SKM-1 treated with dmso at 0.1 percent for 144 hours (cell line): ENCODE measurements at regions not wholly inside any gene's neighbourhood (a gene's known extent, or its start where the extent isn't known, plus 50 kb on each side); places are given as distances from the start of the nearest gene placed in this dataset.
A peak's percentile ranks its signal among the peaks of the same experiment; 100 is the strongest.

ENCODE experiments used
- DNase-seq: peaks from one replicate; lab custom pipeline; 2025; ENCODE audit not compliant: unreplicated experiment; lab: John Stamatoyannopoulos, UW

DNA sequence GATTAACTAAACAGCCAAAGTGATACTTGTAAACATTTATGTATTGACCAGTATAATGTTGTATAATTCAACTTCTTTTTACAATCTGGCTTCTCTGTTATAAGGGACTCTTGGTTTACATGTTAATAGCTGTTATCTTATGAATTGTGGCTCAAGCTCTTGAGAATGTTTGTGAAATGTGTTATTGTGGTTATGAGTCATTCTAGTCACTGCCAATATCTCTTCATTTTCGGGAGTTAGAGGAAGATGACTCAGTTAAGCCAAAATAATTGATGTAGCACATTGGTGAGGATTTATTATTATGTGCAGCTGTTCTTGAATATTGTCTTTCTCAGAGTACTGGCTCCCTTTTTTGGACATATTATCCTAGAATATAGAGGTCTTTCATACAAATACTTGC is 655.2 kb upstream of the RIOK2 start:
- peak; percentile 19 for DNase-seq

DNA sequence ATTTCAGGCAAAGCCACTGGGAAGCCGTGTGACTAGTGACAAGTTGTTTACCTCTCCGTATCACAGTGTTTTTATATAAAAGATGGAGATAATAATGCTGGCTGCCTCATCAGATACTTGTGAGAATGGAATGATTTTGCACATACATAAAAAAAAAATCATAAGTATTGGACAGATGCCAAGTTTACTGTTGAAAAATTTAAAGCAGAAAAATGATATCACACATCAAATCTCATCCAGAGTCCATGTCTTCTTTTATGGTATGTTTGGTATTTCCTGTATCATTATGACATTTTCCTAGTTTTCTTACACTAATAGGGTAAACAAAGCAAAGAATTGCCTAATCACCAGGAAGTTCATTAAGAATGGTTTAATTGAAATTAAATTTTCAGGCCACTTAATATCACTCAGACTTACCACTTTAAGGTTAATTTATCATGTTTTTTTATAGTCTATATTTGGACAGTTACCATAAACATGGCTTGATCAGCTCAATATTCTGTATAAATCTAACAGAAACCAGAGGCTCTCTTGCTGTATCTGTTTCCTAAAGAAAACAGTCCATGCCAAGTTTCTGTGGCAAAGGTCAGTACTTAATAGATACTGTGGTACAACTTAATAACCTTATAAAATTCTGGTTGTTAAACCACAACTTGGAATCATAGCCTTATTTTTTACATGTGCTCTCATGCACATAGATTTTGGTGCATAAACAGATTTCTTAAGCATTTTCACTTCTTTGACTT is 656.5 kb upstream of the RIOK2 start:
- DNase-seq, result no peak

DNA sequence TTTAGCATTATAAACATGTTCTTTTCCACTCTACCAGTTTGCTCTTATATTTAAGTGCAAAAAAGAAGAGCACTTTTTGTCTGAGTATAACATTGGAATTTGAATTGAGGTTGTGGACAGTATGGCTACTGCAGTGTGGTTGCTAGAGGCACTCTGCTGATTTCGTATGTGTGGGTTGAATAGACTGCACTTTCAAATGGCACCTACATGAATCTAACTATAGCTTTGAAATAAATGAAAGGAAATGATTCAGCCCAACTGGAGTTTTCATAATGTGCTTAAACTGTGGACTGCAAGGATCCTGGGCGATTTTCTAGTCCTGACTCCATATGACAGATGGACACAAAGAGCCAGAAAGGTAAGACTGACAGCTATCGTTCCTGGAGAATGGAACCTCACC is 657.6 kb upstream of the RIOK2 start:
- DNase-seq, result no peak

DNA sequence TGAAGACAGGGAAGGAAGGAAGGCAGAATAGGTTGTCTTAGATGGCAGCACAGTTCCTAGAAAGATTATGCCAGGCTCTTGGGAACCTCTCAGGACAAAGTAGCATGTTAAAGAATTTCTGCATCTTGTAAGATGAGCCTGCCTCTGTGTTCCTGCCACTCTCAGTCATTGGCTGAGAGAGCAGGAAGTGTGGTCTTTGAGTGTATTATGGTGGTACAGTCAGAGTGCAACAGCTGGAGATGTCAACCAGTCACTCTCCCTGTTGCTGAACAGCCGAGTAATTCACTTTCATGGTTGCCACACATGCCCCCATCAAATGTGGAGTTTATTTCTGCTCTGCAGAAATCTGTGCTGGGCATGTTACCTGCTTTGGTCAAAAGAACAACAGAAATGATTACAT is 659.6 kb upstream of the RIOK2 start:
- no peak for DNase-seq

DNA sequence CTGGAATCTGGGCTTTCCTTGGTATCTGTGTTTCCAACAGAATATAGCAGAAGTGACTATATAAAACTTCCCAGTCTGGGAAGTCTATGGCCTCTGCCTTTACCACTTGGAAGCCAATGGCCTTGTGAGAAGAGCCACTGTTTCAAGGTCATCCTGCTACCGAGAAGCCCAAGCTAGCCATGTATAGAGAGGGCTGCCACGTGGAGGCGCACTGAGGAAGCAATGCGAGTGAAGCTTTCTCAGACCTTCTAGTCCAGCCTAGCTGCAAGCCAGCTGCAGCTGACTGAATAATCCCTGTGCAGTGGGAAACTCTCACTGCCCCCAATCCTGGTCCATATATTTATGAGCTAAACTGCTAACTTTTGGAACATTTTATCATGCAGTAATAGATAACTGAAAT is 661.8 kb upstream of the RIOK2 start:
- no peak for DNase-seq

DNA sequence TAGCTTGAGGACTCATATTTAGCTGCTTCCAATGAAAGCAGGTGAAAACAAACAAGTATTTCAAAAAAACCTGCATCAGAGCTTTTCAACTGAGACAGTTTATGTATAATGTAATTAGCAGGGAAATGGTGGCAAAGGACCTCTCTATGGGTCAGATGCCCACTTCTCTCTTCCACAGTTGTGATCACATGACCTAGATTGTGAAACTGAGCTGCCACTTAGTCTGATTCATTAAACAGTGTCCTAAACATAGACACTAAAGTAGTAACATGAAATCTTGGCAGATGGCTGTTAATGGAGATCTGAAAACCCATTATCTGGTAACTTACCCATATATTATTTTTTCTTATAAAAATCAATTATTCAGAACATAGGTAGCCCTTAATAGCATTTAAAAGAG is 663.6 kb upstream of the RIOK2 start:
- DNase-seq, result no peak

DNA sequence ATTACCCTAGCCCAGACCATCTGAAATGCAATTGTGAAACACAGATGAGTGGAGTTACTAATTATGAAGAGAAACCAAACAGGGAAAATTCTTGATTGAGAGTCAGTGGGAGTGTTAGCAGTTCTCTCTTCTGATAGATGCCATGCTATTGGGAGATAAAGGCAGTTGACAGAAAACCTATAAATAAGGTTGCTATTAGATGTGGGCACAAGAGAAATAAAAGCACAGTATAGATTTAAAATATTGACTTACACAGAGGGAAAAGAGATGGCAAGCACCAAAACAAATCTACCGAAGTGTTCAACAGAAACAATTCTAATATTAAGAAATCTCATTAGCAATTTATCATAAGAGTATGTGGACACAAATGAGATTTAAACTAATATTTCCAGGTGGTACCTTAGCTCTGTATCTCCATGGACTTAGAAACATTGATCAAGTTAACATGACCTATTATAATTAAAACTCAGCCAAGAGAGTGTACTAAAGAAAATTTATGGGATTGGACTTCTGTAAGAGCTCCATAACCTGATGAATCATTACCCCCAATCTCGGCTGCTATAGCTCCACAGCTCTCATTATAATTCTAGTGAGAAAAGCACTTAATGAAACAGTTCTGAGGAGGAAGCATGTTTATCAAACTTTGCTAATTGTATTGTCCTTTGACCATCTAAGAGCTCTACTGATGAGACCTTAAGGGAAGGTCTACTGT is 665.0 kb upstream of the RIOK2 start:
- DNase-seq, result no peak

DNA sequence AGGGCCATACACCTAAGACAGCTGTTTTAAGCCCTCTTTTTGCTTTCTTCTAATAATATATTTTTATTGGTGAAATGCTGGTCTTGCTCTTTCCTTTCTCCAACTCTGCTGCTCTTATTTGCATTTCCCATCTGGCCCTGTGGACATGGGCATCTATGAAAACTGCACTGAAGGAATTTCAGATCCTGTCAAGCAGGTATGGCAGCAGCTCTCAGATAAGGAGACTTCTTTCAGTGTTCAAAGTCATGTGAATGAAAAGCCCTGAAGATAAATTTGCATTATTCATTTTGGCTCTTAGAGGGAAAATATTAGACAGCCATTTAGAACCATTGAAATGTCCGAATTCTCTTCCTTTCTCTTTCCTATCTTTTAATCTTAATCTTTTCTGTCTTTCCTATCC is 668.0 kb upstream of the RIOK2 start:
- no peak for DNase-seq

DNA sequence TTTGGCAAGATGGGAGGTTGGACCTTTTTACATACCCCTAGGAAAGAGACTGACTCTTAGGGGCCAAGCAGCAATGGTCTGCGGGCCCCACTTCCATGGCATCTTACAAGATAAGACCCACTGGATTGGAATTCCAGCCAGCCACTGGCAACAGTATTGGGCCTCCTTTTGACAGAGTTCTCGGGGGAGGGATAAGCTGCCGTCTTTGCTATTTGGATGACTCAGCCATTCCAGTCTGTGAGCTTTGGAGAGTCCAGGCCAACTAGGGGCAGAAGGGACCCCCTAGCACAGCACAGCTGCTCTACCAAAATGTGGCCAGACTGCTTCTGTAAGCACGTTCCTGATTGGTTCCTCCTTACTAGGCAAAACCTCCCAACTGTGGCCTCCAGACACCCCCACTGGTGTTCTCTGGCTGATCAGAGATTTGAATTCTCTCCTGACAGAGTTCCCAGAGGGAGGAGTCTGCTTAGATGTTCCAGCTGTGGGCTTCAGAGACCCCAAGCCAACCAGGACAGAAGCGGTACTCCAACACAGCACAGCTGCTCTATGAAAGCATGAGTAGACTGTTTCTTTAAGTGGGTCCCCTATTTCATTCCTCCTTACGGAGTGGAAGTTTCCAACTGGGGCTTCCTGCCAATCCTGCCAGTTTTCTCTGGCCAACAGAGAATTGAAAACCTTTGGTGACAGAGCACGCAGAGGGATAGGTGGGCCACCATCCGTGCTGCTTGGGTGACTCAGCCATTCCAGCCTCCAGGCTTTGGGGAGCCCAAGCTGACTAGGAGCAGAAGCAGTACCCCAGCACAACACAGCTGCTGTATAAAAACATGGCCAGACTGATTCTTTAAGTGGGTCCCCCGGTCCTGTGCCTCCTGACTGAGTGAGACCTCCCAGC is 672.1 kb upstream of the RIOK2 start:
- DNase-seq, result no peak

DNA sequence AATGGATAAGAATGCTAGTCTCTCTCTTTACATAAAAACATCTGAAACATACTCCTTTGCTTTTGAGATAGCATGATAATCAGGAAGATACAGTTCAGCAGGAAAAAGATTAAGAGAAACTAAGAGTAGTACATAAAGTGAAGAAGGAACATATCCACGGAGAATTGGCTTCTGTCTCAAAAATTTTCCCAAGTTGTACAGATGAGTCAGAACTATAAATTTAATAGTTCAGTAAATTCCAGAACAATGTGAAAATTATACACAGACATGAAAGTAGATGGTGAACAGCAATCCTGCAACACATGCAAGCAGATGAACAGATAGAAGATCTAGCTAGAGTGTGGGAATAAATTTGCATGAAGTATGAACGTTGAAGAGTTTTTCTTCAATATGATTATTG is 691.4 kb upstream of the RIOK2 start:
- DNase-seq, result no peak

DNA sequence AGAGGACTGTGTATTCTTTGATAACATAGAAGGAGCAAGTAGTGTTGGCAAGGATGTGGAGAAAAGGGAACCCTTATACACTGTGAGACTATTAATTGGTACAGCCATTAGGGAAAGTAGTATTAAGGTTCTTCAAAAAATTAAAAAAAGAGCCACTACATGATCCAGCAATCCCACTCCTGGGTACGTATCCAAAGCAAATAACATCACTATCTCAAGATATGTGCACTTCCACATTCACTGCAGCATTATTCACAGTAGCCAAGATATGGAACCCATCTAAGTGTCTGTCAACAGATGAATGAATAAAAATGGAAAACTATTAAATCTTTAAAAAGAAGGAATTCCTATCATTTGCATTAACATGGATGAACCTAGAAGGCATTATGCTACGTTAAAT is 693.2 kb upstream of the RIOK2 start:
- DNase-seq, result no peak

DNA sequence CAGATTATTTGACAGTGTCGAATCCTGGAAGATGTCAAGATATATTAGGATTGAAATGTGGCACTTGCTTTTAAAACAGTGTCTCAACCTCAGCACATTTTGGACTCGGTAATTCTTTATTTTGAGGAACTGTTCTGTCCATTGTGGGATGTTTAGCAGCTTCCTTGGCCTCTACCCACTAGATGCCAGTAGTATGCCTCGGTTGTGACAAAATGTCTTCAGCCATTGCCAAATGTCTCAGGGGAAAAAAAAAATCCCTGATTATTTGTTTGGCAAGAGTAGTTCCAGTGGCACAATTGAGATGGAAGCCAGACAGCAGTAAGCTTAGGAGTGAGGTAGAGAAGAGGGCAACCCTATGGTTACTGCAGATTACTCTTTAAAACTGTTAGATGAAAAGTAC is 694.5 kb upstream of the RIOK2 start:
- no peak for DNase-seq

DNA sequence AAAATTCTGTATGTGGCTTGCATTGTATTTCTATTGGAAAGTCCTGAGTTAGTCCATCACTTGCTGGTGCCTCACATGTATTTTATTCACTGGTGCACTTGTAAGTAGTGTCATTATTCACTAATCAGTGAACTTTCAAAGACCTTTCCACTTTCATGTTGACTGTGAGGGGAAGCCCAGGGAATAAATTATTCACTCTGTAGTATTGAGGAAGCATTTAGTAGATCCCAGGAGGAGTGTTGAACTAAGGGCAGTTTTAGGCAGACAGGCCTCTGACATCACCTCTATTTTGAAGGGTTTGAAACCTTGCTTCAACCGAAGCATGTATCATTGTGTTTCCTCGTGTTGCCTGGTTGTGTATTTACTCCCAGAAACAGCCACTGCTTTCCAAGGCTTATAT is 705.4 kb upstream of the RIOK2 start:
- no peak for DNase-seq

DNA sequence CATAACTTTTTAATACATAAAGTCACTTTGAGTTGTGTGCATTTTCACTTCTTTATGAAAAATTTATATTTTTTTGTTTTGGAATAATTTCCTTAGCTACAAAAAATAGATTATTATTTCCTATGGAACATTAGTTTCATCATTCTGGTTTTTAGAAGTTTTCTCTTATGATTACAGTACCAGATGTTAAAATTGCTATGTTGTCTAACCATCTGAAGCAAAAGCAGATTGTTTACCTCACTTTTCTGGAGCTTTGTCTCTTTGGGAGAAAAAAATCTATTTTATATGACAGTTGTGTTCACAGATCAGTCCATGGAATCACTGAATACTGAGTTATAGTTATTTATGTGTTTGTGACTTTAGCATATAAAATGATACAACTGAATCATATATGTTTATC is 708.9 kb upstream of the RIOK2 start:
- DNase-seq, result no peak

DNA sequence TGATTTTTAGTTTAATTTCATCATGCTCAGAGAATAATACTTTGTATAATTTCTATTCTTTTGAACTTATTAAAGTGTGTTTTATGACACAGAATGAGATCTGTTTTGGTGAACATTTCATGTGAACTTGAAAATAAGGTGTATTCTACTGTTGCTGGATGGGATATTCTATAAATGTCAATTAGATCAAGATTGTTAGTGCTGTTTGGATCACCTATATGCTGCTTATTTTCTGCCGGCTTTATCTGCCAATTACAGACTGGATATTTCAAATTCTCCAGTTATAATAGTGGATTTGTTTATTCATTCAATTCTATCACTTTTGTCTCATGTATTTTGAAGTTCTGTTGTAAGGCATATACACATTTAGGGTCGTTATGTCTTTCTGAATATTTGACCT is 720.7 kb upstream of the RIOK2 start:
- no peak for DNase-seq

DNA sequence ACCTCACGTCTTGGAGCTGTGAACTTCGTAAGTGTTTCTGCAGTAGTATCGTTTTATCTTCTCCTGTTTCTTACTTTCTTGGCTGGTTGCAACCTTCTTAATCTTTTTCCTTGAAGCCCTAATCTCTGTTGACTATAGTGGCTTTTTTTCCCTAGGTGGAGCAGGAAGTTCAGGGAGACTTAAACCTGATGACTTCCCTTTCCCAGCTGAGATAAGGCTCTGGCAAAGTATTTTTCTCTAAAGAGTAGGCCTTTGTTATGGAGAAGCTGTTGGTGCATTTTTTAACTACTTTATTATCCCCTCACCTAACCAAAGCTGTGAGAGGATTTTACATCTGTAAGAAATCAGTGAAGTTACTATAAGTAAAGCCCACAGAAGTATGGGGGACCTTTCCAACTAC is 723.1 kb upstream of the RIOK2 start:
- DNase-seq, result no peak

DNA sequence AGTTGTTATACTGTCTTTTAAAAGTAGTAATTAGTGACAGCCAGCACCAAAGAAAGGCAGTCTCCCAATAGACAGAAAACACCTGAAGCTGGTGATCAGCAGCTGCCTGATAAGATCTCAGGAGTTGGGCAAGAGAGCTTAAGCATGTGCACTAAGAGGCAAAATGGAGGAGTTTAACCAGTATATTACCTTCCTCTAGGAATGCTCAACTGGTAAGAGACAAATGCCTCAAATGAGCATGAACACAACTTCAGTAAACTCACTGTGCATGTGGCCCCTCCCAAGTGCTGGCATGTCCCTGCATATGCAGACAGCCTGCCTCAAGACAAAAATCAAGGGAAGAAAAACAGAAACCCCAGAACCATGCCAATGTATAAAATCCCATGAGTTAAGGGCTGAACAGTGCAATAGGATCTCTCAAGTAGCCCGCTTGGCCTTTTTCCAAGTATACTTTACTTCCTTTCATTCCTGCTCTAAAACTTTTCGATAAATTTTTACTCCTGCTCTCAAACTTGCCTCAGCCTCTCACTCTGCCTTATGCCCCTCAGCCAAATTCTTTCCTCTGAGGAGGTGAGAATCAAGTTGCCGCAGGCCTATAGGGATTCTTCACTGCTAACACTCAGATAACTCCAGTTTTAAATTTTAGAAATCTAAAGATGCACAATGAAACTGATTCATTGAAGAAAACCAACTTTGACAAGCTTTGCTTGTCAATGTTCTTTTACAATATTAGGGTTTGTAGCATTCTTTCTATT is 724.8 kb upstream of the RIOK2 start:
- no peak for DNase-seq

DNA sequence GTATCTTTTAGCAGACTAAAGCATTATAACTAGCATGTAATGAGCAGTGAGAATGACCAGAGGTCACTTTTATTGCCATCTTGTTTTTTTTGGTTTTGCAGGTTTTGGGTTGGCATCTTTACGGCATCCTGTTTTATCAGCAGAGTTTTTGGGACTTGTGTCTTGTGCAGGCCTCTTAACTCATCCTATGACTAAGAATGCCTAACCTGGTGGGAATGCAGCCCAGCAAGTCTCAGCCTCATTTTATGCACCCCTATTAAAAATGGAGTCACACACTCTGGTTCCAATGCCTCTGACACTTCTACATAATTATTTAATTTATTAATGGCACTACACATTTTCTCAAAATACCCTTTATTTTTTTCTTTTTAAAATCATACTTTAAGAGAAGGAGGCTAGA is 726.5 kb upstream of the RIOK2 start:
- no peak for DNase-seq

DNA sequence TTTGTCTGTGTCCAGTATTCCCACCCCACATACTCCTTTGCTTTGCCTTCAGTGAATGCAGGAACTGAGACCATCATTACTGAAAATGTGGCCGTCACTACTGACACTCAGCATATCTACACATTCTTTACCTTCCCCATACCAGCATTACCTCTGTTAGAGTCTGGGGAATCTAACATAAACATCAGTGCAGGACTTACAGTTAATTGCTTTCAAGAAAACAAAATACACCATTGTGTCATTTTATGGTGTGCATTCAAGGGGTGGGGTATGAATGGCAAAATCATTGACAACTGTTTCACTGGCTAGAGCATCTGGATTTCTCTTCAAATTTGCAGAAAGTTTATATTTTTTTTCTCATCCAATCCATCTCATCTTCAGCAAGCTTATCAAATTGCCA is 731.4 kb upstream of the RIOK2 start:
- DNase-seq, result no peak

DNA sequence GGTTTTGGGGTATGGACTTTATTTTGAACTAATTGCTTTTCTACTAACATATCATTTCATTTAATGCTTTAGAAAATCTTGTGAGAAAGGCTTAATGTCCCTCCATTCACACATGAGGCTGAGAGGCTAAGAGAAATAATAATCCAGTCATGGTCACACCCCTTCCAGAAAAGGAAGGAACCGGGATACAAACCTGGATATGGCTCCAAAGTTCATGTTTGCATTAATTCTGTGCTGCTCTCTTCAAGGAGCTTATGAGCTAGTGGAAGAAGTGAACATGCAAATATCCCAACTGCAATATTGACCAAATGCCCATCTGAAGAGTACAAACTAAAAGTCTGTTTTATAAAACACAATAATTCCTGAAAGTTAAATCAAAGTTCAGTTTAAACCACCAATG is 732.1 kb upstream of the RIOK2 start:
- DNase-seq, result no peak

DNA sequence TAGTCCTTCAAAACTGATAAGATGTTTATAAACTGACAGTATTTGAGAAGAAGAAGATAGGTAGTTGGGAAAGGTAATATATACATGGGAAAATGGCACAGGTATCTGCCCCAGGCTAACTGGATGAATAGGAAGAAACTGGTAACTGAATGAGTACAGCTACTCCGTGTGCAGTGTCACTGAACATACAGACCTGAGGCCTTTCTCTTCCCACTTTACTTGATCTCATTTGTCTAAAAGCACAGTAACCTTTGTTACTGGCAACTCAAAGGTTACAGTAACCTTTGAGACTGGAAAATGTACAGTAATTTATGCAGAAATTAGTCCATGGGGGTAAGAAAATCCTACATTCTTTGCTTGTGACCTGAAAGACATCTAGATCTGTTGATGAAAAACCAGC is 735.0 kb upstream of the RIOK2 start:
- DNase-seq, result no peak
